SK-N-SH (cell line): ENCODE measurements at regions not wholly inside any gene's neighbourhood (a gene's known extent, or its start where the extent isn't known, plus 50 kb on each side); places are given as distances from the start of the nearest gene placed in this dataset.

Experiments
- CTCF ChIA-PET: fragments of 300-600, 350-600 bp; formaldehyde crosslinking; extraction: SDS; loops from one replicate; lab custom pipeline; 2021; lab: Yijun Ruan, JAX
- POLR2A ChIA-PET: fragments of 350-600 bp; sonication (Branson Sonifier 250); formaldehyde crosslinking; extraction: SDS; loops from one replicate; lab custom pipeline; 2020; ENCODE audit warnings: antibody characterized with exemption, inconsistent platforms; lab: Yijun Ruan, JAX
- DNase-seq: peaks from one replicate; pipeline ENCODE4 v3.0.0; 2012
- H2AFZ ChIP-seq: fragments of 200-600 bp; sonication (generic); 2 replicates; pipeline ENCODE4 v1.8.1; 2016; ENCODE audit warnings: antibody characterized with exemption, mild to moderate bottlenecking, low read depth
- H3F3A ChIP-seq: fragments of 200-600 bp; sonication (generic); replicated peaks from 2 replicates; pipeline ENCODE3; 2016; ENCODE audit warnings: antibody characterized with exemption, mild to moderate bottlenecking; ENCODE audit not compliant: insufficient read depth
- H3K27ac ChIP-seq, 2 experiments: fragments of 200-500 bp in 1 of 2; fragments of 200-600 bp in 1 of 2; sonication (Bioruptor generic) in 1 of 2; sonication (generic), shearing (Covaris generic) in 1 of 2; 2 replicates each; pipeline versions ENCODE4 v1.5.1 to v1.6.1; 2014 to 2016; ENCODE audit warnings: low read depth in 2 of 2, inconsistent platforms in 1 of 2, low read length in 1 of 2, mild to moderate bottlenecking in 1 of 2, mixed read lengths in 1 of 2
- H3K27me3 ChIP-seq: fragments of 200-600 bp; sonication (generic), shearing (Covaris generic); 2 replicates; pipeline ENCODE4 v1.6.1; 2016; ENCODE audit warnings: mixed run types; ENCODE audit not compliant: insufficient read depth
- H3K36me3 ChIP-seq, 2 experiments: fragments of 200-500 bp in 1 of 2; fragments of 200-600 bp in 1 of 2; sonication (Bioruptor generic) in 1 of 2; sonication (generic) in 1 of 2; replicated peaks in 1 of 2; 2 replicates each; pipeline versions ENCODE3 to v1.5.1; 2014 to 2016; ENCODE audit warnings: low read length in 1 of 2, mild to moderate bottlenecking in 1 of 2; ENCODE audit not compliant: insufficient read depth in 2 of 2, control insufficient read depth in 1 of 2
- H3K4me1 ChIP-seq, 2 experiments: fragments of 200-500 bp in 1 of 2; fragments of 200-600 bp in 1 of 2; sonication (Bioruptor generic) in 1 of 2; sonication (generic), shearing (Covaris generic) in 1 of 2; 2 replicates each; pipeline versions ENCODE4 v1.5.1 to v1.6.1; 2014 to 2016; ENCODE audit warnings: low read depth in 1 of 2, low read length in 1 of 2, mixed run types in 1 of 2; ENCODE audit not compliant: insufficient read depth in 2 of 2, control insufficient read depth in 1 of 2
- H3K4me2 ChIP-seq: fragments of 200-600 bp; sonication (generic), shearing (Covaris generic); 2 replicates; pipeline ENCODE4 v1.6.1; 2017; ENCODE audit warnings: mixed run types
- H3K4me3 ChIP-seq, 2 experiments: fragments of 200-500 bp in 1 of 2; fragments of 200-600 bp in 1 of 2; sonication (Bioruptor generic) in 1 of 2; sonication (generic), shearing (Covaris generic) in 1 of 2; 2 replicates each; pipeline versions ENCODE4 v1.5.1 to v1.8.1; 2014 to 2016; ENCODE audit warnings: low read depth in 2 of 2, inconsistent platforms in 1 of 2, low read length in 1 of 2, mild to moderate bottlenecking in 1 of 2, mixed read lengths in 1 of 2, moderate library complexity in 1 of 2
- H3K79me2 ChIP-seq: fragments of 200-600 bp; sonication (generic); 2 replicates; pipeline ENCODE4 v1.8.1; 2017; ENCODE audit warnings: mild to moderate bottlenecking; ENCODE audit not compliant: insufficient read depth
- H3K9ac ChIP-seq: fragments of 200-600 bp; sonication (generic); 2 replicates; pipeline ENCODE4 v1.6.1; 2017; ENCODE audit warnings: mixed run types
- H3K9me2 ChIP-seq: fragments of 200-600 bp; sonication (generic); 2 replicates; pipeline ENCODE4 v1.6.1; 2017; ENCODE audit warnings: mixed run types
- H3K9me3 ChIP-seq: fragments of 200-600 bp; sonication (generic); 2 replicates; pipeline ENCODE4 v1.6.1; 2017; ENCODE audit warnings: mixed run types, mild to moderate bottlenecking, moderate library complexity
- H4K20me1 ChIP-seq: fragments of 200-600 bp; sonication (generic); 2 replicates; pipeline ENCODE4 v1.6.1; 2017; ENCODE audit warnings: mild to moderate bottlenecking, mixed run types; ENCODE audit not compliant: insufficient read depth
- CHD2 ChIP-seq: fragments of 150-350 bp; IDR thresholded peaks from 2 replicates; pipeline ENCODE4 v1.6.1; 2018; ENCODE audit warnings: low read length; ENCODE audit not compliant: partially characterized antibody
- EP300 ChIP-seq, 2 experiments: IDR thresholded peaks; 2 replicates each; pipeline versions ENCODE4 v1.4.0 to v1.6.1; 2012; ENCODE audit warnings: borderline replicate concordance in 1 of 2, low read depth in 1 of 2, low read length in 1 of 2
- EZH2phosphoT487 ChIP-seq: fragments of 200-600 bp; sonication (generic); IDR thresholded peaks from 2 replicates; pipeline ENCODE4 v1.6.1; 2017; ENCODE audit warnings: low read depth, mixed run types, mild to moderate bottlenecking, antibody characterized with exemption, moderate library complexity, borderline replicate concordance
- FOSL2 ChIP-seq: IDR thresholded peaks from 2 replicates; pipeline ENCODE4 v1.4.0; 2012; ENCODE audit warnings: low read depth, mild to moderate bottlenecking, moderate library complexity, borderline replicate concordance
- FOXJ3 ChIP-seq: sonication (generic); formaldehyde crosslinking; IDR thresholded peaks from 2 replicates; pipeline ENCODE4 v1.5.1; 2020; ENCODE audit warnings: mild to moderate bottlenecking, missing genetic modification reagents
- GATA2 ChIP-seq: sonication (generic); formaldehyde crosslinking; IDR thresholded peaks from 2 replicates; pipeline ENCODE4 v1.5.0; 2020; ENCODE audit warnings: mild to moderate bottlenecking, missing genetic modification reagents
- IRF3 ChIP-seq: fragments of 150-350 bp; IDR thresholded peaks from 2 replicates; pipeline ENCODE4 v1.6.1; 2016; ENCODE audit warnings: mild to moderate bottlenecking, low read depth, low read length
- MAX ChIP-seq: IDR thresholded peaks from 2 replicates; pipeline ENCODE4 v1.4.0; 2012; ENCODE audit warnings: low read depth
- NFIC ChIP-seq: IDR thresholded peaks from 2 replicates; pipeline ENCODE4 v1.4.0; 2012; ENCODE audit warnings: borderline replicate concordance
- NRF1 ChIP-seq: IDR thresholded peaks from 2 replicates; pipeline ENCODE4 v1.6.1; 2012; ENCODE audit warnings: low read depth, mild to moderate bottlenecking, low read length
- RAD21 ChIP-seq: IDR thresholded peaks from 2 replicates; pipeline ENCODE4 v1.6.1; 2012; ENCODE audit warnings: mild to moderate bottlenecking, low read length
- RCOR1 ChIP-seq: fragments of 150-350 bp; IDR thresholded peaks from 2 replicates; pipeline ENCODE4 v1.6.1; 2017; ENCODE audit warnings: antibody characterized with exemption, low read length
- REST ChIP-seq: IDR thresholded peaks from 2 replicates; pipeline ENCODE4 v1.6.1; 2012; ENCODE audit warnings: mild to moderate bottlenecking, low read depth, low read length, moderate library complexity
- RXRA ChIP-seq: IDR thresholded peaks from 2 replicates; pipeline ENCODE4 v1.4.0; 2012; ENCODE audit warnings: low read depth, mild to moderate bottlenecking, borderline replicate concordance
- SMC3 ChIP-seq: IDR thresholded peaks from 2 replicates; pipeline ENCODE4 v1.6.1; 2012; ENCODE audit warnings: low read depth, low read length, improper control_type of control experiment
- TCF12 ChIP-seq: IDR thresholded peaks from 2 replicates; pipeline ENCODE4 v1.4.0; 2012
- USF1 ChIP-seq: IDR thresholded peaks from 2 replicates; pipeline ENCODE4 v1.4.0; 2012; ENCODE audit warnings: low read depth, borderline replicate concordance
- USF2 ChIP-seq: fragments of 150-350 bp; IDR thresholded peaks from 2 replicates; pipeline ENCODE4 v1.6.1; 2017; ENCODE audit warnings: antibody characterized with exemption, low read length, low read depth, borderline replicate concordance

DNA sequence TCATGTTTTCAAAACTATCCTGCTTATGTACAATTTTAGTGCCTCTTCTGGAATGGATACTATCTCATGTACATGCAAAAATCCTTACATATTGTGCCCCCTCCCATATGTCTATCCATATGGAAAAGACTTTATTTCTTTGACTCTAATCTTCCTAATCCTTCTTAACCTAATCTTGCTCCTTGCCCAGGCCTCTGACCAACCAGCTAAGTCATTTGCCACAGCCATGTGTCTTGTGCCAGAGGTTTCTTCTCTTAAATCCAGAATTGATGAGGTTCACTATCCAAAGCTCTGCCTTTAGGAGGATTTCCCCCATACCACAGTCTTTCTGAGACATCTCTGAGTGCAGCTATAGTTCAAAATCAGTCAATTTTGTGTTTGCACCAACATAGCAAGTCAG is 68.9 kb upstream of the RNF180 start:
- H3K27me3 ChIP-seq = no peaks in the 10 kb centered on the region
- H3K9me3 ChIP-seq = no peaks in the 10 kb centered on the region
- H3K27ac ChIP-seq = no peak overlapping the region
- H3F3A ChIP-seq = no peaks in the 10 kb centered on the region
- no peaks in the 10 kb centered on the region for H3K36me3 ChIP-seq
- H3K9ac ChIP-seq = no peak overlapping the region
- no peaks in the 10 kb centered on the region for H4K20me1 ChIP-seq
- no peaks in the 10 kb centered on the region for H3K79me2 ChIP-seq
- no peaks in the 10 kb centered on the region for H3K9me2 ChIP-seq
- CTCF ChIA-PET = no interaction called here
- POLR2A ChIA-PET = no interaction called here
- TF ChIP-seq EZH2phosphoT487 (no peak), TCF12 (no peak), SMC3 (no peak), REST (no peak), NFIC (no peak), RCOR1 (no peak), RAD21 (no peak), EP300 (IDR thresholded peaks at IDR 0.05; ENCODE audit: borderline replicate concordance in 1 of 2, low read depth in 1 of 2, low read length in 1 of 2) (no peak), NRF1 (no peak), FOXJ3 (CRISPR knock-in tag) (no peak), IRF3 (no peak), USF1 (no peak), MAX (no peak), USF2 (no peak), RXRA (no peak), CHD2 (no peak), FOSL2 (no peak), GATA2 (CRISPR knock-in tag) (no peak)
- TF ChIP-seq, all 33 proteins: peak for 0
- Histone ChIP-seq H3K4me3 (no peak overlapping the region), H3K4me1 (no peaks in the 10 kb centered on the region), H3K4me2 (no peak overlapping the region), H2AFZ (no peak overlapping the region)
- no peak for DNase-seq
